ENCODE measurements at regions not wholly inside any gene's neighbourhood (a gene's known extent, or its start where the extent isn't known, plus 50 kb on each side); places are given as distances from the start of the nearest gene placed in this dataset.

DNA sequence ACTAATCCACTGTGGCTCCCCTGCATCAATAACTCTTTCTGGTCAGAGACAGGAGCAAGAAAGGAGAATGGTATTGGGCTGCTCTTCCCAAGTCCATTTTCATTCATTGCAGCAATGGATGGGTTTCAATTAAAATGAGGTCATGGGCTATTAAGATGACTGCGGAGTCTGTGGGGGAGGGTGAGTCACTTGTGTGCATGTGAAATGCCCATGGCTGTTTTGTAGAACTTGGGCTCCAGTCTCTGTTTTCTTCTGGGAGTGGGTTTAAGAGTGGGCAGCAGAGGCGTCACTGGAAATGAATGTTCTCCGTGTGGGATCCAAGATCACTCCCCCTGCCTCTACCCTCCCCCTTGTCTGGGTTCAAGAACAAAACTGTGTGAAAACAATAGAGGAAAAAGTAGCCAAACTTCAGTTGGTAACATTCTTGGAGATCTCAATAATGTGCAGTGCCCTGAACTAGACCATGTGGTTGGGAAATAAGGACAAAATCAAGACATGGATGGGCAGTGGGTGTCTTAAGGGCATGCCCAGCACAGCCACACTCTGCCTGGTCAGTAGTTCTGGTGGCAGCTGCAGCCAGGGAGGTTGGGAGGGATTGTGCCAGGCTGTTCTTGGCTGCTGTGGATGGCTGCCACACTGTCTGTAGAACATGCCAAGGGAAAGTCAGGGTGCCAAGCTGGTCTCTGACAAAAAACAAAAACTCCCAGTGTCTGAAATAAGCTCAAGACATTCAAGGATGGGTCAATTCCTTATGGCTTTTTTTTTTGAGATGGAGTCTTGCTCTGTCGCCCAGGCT is 68.2 kb upstream of the CXCR4 start:
- peak; percentile 2 for DNase-seq (ENCODE audit: low read depth)

GRCh38 chr2:136183097-136183496 is 65.1 kb upstream of the CXCR4 start:
- no peak for DNase-seq (ENCODE audit: low read depth)

- DNase-seq (ENCODE audit: low read depth), result no peak
These were observed 64.4 kb upstream of the CXCR4 start for GRCh38 chr2:136182315-136182714.

GRCh38 chr2:136179602-136179975 is 61.6 kb upstream of the CXCR4 start:
- no peak for DNase-seq (ENCODE audit: low read depth)

GRCh38 chr2:136178941-136179601 is 61.1 kb upstream of the CXCR4 start:
- DNase-seq (ENCODE audit: low read depth), result no peak

DNA sequence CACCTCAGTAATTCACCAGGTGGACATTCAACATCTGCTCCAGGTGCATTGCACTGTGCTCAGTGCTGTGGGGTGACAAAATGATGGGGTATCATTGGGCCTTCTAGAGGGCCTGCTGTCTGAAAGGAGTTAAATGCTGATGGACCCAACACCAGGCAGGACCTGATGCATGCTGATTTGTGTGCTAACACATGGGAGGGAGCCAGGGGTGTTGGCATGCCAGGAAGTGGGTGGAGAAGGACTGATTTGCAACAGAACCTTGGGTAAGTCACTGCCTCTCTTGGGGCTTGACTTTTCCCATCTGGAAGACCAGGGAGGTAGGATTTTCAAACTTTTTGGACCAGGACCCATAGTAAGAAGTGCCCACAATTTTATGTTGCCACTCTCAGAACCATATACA is 57.9 kb upstream of the CXCR4 start:
- DNase-seq (ENCODE audit: low read depth), result no peak

DNA sequence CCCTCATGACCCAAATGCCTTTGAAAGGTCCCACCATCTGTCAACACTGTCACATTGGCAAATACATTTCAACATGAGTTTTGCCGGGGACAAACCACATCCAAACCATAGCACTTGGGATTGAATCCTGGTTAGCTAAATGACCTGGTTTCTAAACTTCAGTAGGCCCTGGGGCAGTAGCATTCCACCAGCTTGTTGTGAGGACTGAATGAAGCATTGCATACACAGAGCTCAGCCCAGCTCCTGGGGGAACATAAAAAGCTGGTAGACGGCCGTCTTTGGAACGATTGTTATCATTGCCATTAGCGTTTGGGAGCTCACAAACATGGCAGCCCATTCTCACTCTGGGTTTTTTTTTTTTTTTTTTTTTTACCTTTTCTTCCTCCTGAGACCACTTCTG is 57.5 kb upstream of the CXCR4 start:
- DNase-seq (ENCODE audit: low read depth), result no peak

- DNase-seq (ENCODE audit: low read depth), result no peak
These were observed 55.2 kb upstream of the CXCR4 start for GRCh38 chr2:136173126-136173525.

DNA sequence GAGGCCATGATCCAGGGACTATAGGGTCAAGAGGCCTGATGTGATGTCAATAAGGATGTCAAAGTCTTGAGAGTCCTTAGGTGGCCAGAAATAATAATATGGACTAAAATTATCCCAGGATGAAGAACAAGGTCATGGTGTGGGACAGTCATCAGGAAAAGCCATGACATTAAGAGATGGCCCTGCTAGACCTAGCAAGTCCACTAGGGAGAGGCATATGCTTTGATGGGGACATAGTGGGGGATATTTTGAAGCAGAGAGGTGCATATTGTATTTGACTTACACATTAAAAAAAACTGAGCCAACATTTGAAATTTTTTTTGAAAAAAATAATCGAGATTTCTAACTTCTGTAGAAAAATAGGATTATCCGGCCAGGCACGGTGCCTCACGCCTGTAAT is 53.3 kb upstream of the CXCR4 start:
- no peak for DNase-seq (ENCODE audit: low read depth)

- no peak for DNase-seq (ENCODE audit: low read depth)
These were observed 50.8 kb upstream of the CXCR4 start for GRCh38 chr2:136168720-136169119.

- DNase-seq (ENCODE audit: low read depth), result no peak
These were observed 49.9 kb upstream of the CXCR4 start for GRCh38 chr2:136167721-136168475.

Measured in RPMI7951 (cell line).